ENCODE measurements at regions not wholly inside any gene's neighbourhood (a gene's known extent, or its start where the extent isn't known, plus 50 kb on each side); places are given as distances from the start of the nearest gene placed in this dataset.

- Histone ChIP-seq H3K56ac (ENCODE audit: extremely low read depth, insufficient read depth, low read length) (no peak overlapping the region), H3K23ac (ENCODE audit: low read depth, low read length) (no peak overlapping the region), H3K27me3 (ENCODE audit: control insufficient read depth, insufficient read depth, low read length) (no peaks in the 10 kb centered on the region), H2BK20ac (ENCODE audit: low read depth, low read length) (no peak overlapping the region), H4K91ac (ENCODE audit: insufficient read depth, low read depth, low read length) (no peak overlapping the region), H3K79me1 (ENCODE audit: low read depth in 1 of 2, low read length in 2 of 2) (no peaks in the 10 kb centered on the region), H2BK5ac (ENCODE audit: low read depth, low read length, poor library complexity, severe bottlenecking) (no peak overlapping the region), H4K5ac (ENCODE audit: low read depth, low read length) (no peak overlapping the region), H3K4me3 (ENCODE audit: insufficient read depth, low read depth, low read length) (no peak overlapping the region), H3K36me3 (ENCODE audit: control insufficient read depth, insufficient read depth, low read length) (no peaks in the 10 kb centered on the region), H3K4me1 (ENCODE audit: control insufficient read depth, insufficient read depth, low read length) (no peaks in the 10 kb centered on the region), H3K18ac (ENCODE audit: low read depth, low read length) (no peak overlapping the region), H2AFZ (replicated peaks; ENCODE audit: low read length, poor library complexity) (no peak overlapping the region), H3K9ac (ENCODE audit: low read depth, low read length) (no peak overlapping the region), H3K27ac (ENCODE audit: insufficient read depth, low read length) (no peak overlapping the region), H2AK9ac (replicated peaks; ENCODE audit: low read depth, low read length, poor library complexity) (no peak overlapping the region), H4K8ac (ENCODE audit: low read depth in 2 of 2, low read length in 2 of 2) (no peak overlapping the region), H3K9me3 (ENCODE audit: control insufficient read depth, insufficient read depth, low read length) (peaks cover 5% of the 10 kb centered on the region; the same call in 1 of the 2 replicates), H3K14ac (replicated peaks; ENCODE audit: low read depth, low read length) (no peak overlapping the region), H3K4ac (ENCODE audit: low read depth, low read length) (no peak overlapping the region), H2BK120ac (ENCODE audit: low read depth, low read length) (no peak overlapping the region), H3K9me1 (ENCODE audit: insufficient read depth, low read length) (no peaks in the 10 kb centered on the region), H3K4me2 (ENCODE audit: low read depth, low read length) (no peak overlapping the region), H4K20me1 (ENCODE audit: insufficient read depth, low read length) (no peaks in the 10 kb centered on the region), H2BK15ac (ENCODE audit: low read depth, low read length) (no peak overlapping the region), H2AK5ac (ENCODE audit: low read depth, low read length) (no peak overlapping the region)
- intact Hi-C loops (cut with micrococcal nuclease) = no loop called here
- no TSS peak for BruUV-seq (replicated peaks)
- whole genome bisulfite sequencing, 2 experiments (ENCODE audit: extremely low coverage in 2 of 2, insufficient read length in 1 of 2) = no CpG with 5 or more reads among the region's 1 CpG
- ATAC-seq (ENCODE audit: low read depth) (no peak), DNase-seq (no peak)
- CTCF ChIA-PET = no interaction called here
- dilution Hi-C loops (cut with HindIII; ENCODE audit: low sequenced_read_pairs, unreplicated experiment) = no loop called here
- TF ChIP-seq ELK1 (IDR thresholded peaks at IDR 0.05; ENCODE audit: borderline replicate concordance, low read depth, low read length) (no peak), CHD1 (IDR thresholded peaks at IDR 0.05; ENCODE audit: low read depth, low read length) (no peak), POLR2A (IDR thresholded peaks at IDR 0.05; ENCODE audit: low read depth, low read length) (no peak), BHLHE40 (IDR thresholded peaks at IDR 0.05; ENCODE audit: low read depth, low read length) (no peak), MAFK (IDR thresholded peaks at IDR 0.05; ENCODE audit: low read depth, low read length) (no peak), SMC3 (IDR thresholded peaks at IDR 0.05; ENCODE audit: low read depth, low read length) (no peak), MXI1 (IDR thresholded peaks at IDR 0.05; ENCODE audit: borderline replicate concordance, low read depth, low read length) (no peak), MAZ (IDR thresholded peaks at IDR 0.05; ENCODE audit: borderline replicate concordance, low read depth, low read length) (no peak), FOS (IDR thresholded peaks at IDR 0.05; ENCODE audit: low read depth, low read length) (no peak), RAD21 (IDR thresholded peaks at IDR 0.05; ENCODE audit: low read length) (no peak), RCOR1 (IDR thresholded peaks at IDR 0.05; ENCODE audit: insufficient replicate concordance, low read length) (no peak), RFX5 (IDR thresholded peaks at IDR 0.05; ENCODE audit: low read depth, low read length) (no peak), CEBPB (IDR thresholded peaks at IDR 0.05; ENCODE audit: low read depth, low read length) (no peak), NFE2L2 (IDR thresholded peaks at IDR 0.05; ENCODE audit: low read depth, low read length) (no peak)
- TF ChIP-seq, protein P1, sequence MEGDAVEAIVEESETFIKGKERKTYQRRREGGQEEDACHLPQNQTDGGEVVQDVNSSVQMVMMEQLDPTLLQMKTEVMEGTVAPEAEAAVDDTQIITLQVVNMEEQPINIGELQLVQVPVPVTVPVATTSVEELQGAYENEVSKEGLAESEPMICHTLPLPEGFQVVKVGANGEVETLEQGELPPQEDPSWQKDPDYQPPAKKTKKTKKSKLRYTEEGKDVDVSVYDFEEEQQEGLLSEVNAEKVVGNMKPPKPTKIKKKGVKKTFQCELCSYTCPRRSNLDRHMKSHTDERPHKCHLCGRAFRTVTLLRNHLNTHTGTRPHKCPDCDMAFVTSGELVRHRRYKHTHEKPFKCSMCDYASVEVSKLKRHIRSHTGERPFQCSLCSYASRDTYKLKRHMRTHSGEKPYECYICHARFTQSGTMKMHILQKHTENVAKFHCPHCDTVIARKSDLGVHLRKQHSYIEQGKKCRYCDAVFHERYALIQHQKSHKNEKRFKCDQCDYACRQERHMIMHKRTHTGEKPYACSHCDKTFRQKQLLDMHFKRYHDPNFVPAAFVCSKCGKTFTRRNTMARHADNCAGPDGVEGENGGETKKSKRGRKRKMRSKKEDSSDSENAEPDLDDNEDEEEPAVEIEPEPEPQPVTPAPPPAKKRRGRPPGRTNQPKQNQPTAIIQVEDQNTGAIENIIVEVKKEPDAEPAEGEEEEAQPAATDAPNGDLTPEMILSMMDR (conservative IDR thresholded peaks at IDR 0.05; ENCODE audit: low read depth, low read length) = no peak
- TF ChIP-seq, protein P2, sequence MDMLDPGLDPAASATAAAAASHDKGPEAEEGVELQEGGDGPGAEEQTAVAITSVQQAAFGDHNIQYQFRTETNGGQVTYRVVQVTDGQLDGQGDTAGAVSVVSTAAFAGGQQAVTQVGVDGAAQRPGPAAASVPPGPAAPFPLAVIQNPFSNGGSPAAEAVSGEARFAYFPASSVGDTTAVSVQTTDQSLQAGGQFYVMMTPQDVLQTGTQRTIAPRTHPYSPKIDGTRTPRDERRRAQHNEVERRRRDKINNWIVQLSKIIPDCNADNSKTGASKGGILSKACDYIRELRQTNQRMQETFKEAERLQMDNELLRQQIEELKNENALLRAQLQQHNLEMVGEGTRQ (IDR thresholded peaks at IDR 0.05; ENCODE audit: low read depth, low read length) = no peak
- in situ Hi-C loops (cut with MboI; ENCODE audit: low sequenced_read_pairs) = no loop called here
- POLR2A ChIA-PET (ENCODE audit: unreplicated experiment) = no interaction called here
Measured at GRCh38 chr7:109532262-109532992, 962.8 kb downstream of the DNAJB9 start.
